Lower leg skin (tissue), 4 donors: ENCODE measurements at regions not wholly inside any gene's neighbourhood (a gene's known extent, or its start where the extent isn't known, plus 50 kb on each side); places are given as distances from the start of the nearest gene placed in this dataset.
A peak's percentile ranks its signal among the peaks of the same experiment; 100 is the strongest.
"Not testable (repeated sequence)": the region's sequence is repeated elsewhere in the genome, so short reads cannot be mapped to it uniquely, and the experiment has no call there.

ENCODE experiments used
- DNase-seq, 2 donors: peaks; one replicate each; pipeline ENCODE4 v3.0.0-alpha.2; 2019; ENCODE audit warnings: low spot score in 2 of 2
- H3K4me3 ChIP-seq: fragments of 200-600 bp; sonication (generic); 2 replicates; pipeline ENCODE4 v1.5.1; 2017; ENCODE audit warnings: mild to moderate bottlenecking, low read depth; ENCODE audit not compliant: poor library complexity, severe bottlenecking
- CTCF ChIP-seq, 3 donors: fragments of 450-650 bp; IDR thresholded peaks; one replicate each; pipeline ENCODE4 v1.5.1; 2016; ENCODE audit warnings: antibody characterized with exemption in 3 of 3, mild to moderate bottlenecking in 3 of 3, moderate library complexity in 2 of 3
- POLR2A ChIP-seq, 2 donors: fragments of 450-650 bp; IDR thresholded peaks; one replicate each; pipeline ENCODE4 v1.6.1; 2016 to 2017; ENCODE audit warnings: antibody characterized with exemption in 2 of 2, mild to moderate bottlenecking in 1 of 2, moderate library complexity in 1 of 2
- WGBS, 2 donors: methylation state at CpG; one replicate each; pipeline ENCODE4 v1.1.5; 2018; 5-methylcytosine and 5-hydroxymethylcytosine counted together
- intact Hi-C: fragments of 100-400 bp; cut with DNase I; formaldehyde crosslinking; loops from one replicate; pipeline ENCODE4 v1.15.0; 2023; ENCODE audit warnings: low total_unique reads

GRCh38 chr1:38587766-38588165, 271.8 kb downstream of the RRAGC start:
- peak in 1 of 2 donors; percentile 48 for DNase-seq
- TF ChIP-seq CTCF (IDR thresholded peaks at IDR 0.05) (no peak), POLR2A (IDR thresholded peaks at IDR 0.05) (no peak)
- intact Hi-C loops = no loop called here
- WGBS, 2 donors = 90 to 91% methylated on average over 2 of the region's 2 CpGs
- no peak overlapping the region for H3K4me3 ChIP-seq

- WGBS, 2 donors = 55 to 58% methylated on average over 9 of the region's 9 CpGs
- DNase-seq = peak in 1 of 2 donors; percentile 71
- TF ChIP-seq POLR2A (IDR thresholded peaks at IDR 0.05) = no peak
- intact Hi-C loops = no loop called here
- H3K4me3 ChIP-seq = no peak overlapping the region
Measured at GRCh38 chr1:38586993-38587646, 272.5 kb downstream of the RRAGC start.

- no peak for DNase-seq
- intact Hi-C loops = no loop called here
- WGBS, 2 donors = 56 to 60% methylated on average over 4 of the region's 4 CpGs
- TF ChIP-seq CTCF (IDR thresholded peaks at IDR 0.05) (no peak), POLR2A (IDR thresholded peaks at IDR 0.05) (no peak)
- no peak overlapping the region for H3K4me3 ChIP-seq
Measured at GRCh38 chr1:38585971-38586370, 273.6 kb downstream of the RRAGC start.

GRCh38 chr1:38585460-38585859, 274.1 kb downstream of the RRAGC start:
- 62 to 65% methylated on average over 3 of the region's 3 CpGs for WGBS, 2 donors
- no peak overlapping the region for H3K4me3 ChIP-seq
- no peak for TF ChIP-seq CTCF (IDR thresholded peaks at IDR 0.05)
- TF ChIP-seq POLR2A (IDR thresholded peaks at IDR 0.05) = no peak
- DNase-seq = peak in 1 of 2 donors; percentile 53
- intact Hi-C loops = no loop called here

GRCh38 chr1:38584448-38585355, 274.9 kb downstream of the RRAGC start:
- intact Hi-C loops = no loop called here
- H3K4me3 ChIP-seq = no peak overlapping the region
- 76 to 78% methylated on average over 11 of the region's 11 CpGs for WGBS, 2 donors
- peak in 1 of 2 donors; percentile 56 for DNase-seq
- TF ChIP-seq POLR2A (IDR thresholded peaks at IDR 0.05) (no peak), CTCF (IDR thresholded peaks at IDR 0.05) (no peak)

GRCh38 chr1:38583287-38583686, 276.3 kb downstream of the RRAGC start:
- H3K4me3 ChIP-seq, intact Hi-C loops, DNase-seq: not testable (repeated sequence)
- 91% methylated on average over 2 of the region's 2 CpGs for WGBS, 2 donors
